ENCODE measurements at regions not wholly inside any gene's neighbourhood (a gene's known extent, or its start where the extent isn't known, plus 50 kb on each side); places are given as distances from the start of the nearest gene placed in this dataset.

- intact Hi-C loops (cut with DNase I) = no loop called here
- DNase-seq (no peak), ATAC-seq (no peak)
Observed at GRCh38 chr2:48870503-48870902, 115.0 kb upstream of the LHCGR start.

DNA sequence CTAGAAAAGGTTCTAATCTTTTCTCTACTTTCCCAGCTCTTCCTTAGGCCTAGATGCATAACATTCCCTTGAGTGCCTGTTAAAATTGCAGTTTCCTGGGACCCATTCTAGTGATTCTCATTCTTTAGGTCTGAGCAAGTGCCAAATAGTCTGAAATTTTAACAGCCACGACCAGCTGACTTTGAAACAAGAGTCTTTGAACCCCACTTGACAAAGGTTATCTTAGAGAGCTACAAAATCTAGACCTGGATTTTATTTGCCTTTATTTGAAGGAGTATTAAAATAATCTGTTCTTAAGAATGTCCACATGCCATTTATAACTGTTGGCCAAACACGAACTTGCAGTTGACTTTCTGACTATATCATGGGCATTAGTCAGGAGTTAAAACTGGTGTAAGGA, 110.2 kb upstream of the LHCGR start:
- Histone ChIP-seq H3K27me3 (ENCODE audit: low read depth) (no peaks in the 10 kb centered on the region), H3K36me3 (no peaks in the 10 kb centered on the region), H3K9me3 (no peaks in the 10 kb centered on the region), H3K4me1 (peaks cover 7% of the 10 kb centered on the region), H3K27ac (no peak overlapping the region), H3K4me3 (no peak overlapping the region)
- TF ChIP-seq, protein P1, sequence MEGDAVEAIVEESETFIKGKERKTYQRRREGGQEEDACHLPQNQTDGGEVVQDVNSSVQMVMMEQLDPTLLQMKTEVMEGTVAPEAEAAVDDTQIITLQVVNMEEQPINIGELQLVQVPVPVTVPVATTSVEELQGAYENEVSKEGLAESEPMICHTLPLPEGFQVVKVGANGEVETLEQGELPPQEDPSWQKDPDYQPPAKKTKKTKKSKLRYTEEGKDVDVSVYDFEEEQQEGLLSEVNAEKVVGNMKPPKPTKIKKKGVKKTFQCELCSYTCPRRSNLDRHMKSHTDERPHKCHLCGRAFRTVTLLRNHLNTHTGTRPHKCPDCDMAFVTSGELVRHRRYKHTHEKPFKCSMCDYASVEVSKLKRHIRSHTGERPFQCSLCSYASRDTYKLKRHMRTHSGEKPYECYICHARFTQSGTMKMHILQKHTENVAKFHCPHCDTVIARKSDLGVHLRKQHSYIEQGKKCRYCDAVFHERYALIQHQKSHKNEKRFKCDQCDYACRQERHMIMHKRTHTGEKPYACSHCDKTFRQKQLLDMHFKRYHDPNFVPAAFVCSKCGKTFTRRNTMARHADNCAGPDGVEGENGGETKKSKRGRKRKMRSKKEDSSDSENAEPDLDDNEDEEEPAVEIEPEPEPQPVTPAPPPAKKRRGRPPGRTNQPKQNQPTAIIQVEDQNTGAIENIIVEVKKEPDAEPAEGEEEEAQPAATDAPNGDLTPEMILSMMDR (IDR thresholded peaks at IDR 0.05) = no peak
- DNase-seq (no peak), ATAC-seq (peak; percentile 55 to 88)
- intact Hi-C loops (cut with DNase I) = no loop called here

More at GRCh38 chr2:48870503-48870902, 115.0 kb upstream of the LHCGR start:
- H3K9me3 ChIP-seq = no peaks in the 10 kb centered on the region
- no peak overlapping the region for H3K4me3 ChIP-seq
- TF ChIP-seq, protein P1 (IDR thresholded peaks at IDR 0.05) = no peak
- no peaks in the 10 kb centered on the region for H3K36me3 ChIP-seq
- no peak overlapping the region for H3K27ac ChIP-seq
- H3K27me3 ChIP-seq (ENCODE audit: low read depth) = no peaks in the 10 kb centered on the region
- H3K4me1 ChIP-seq = peaks cover 7% of the 10 kb centered on the region

DNA sequence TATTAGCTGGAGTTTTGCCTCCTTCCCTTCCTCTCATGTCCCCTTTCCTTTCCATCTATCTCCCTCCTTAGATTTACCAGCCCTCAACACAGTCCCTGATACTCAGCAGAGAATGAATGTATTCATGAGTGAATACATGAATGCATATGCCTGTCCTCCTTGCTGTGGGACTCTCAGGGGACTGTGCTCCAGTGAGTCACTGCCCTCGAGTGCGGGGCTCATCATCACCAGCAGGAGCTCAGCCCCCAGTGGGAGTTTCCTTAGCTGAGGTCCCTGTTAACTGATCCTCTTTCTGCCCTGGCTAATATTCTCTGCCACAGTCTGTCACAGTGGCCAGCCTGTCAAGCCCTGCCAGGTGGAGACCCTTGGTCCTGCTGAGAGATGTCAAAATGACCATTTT, 104.9 kb upstream of the LHCGR start:
- Histone ChIP-seq H3K27me3 (ENCODE audit: low read depth) (no peaks in the 10 kb centered on the region), H3K27ac (no peak overlapping the region), H3K4me3 (no peak overlapping the region), H3K36me3 (no peaks in the 10 kb centered on the region), H3K4me1 (no peaks in the 10 kb centered on the region), H3K9me3 (no peaks in the 10 kb centered on the region)
- DNase-seq = no peak
- intact Hi-C loops (cut with DNase I) = no loop called here
- ATAC-seq = no peak
- TF ChIP-seq, protein P1 (IDR thresholded peaks at IDR 0.05) = no peak

GRCh38 chr2:48856657-48857056, 101.1 kb upstream of the LHCGR start:
- TF ChIP-seq, protein P1 (IDR thresholded peaks at IDR 0.05) = no peak
- DNase-seq (no peak), ATAC-seq (no peak)
- Histone ChIP-seq H3K4me1 (no peaks in the 10 kb centered on the region), H3K9me3 (no peaks in the 10 kb centered on the region), H3K36me3 (no peaks in the 10 kb centered on the region), H3K27ac (no peak overlapping the region), H3K27me3 (ENCODE audit: low read depth) (no peaks in the 10 kb centered on the region), H3K4me3 (no peak overlapping the region)
- intact Hi-C loops (cut with DNase I) = no loop called here

GRCh38 chr2:48856144-48856543, 100.6 kb upstream of the LHCGR start:
- ATAC-seq (peak; percentile 55 to 68), DNase-seq (no peak)
- H3K9me3 ChIP-seq = no peaks in the 10 kb centered on the region
- no peak overlapping the region for H3K27ac ChIP-seq
- H3K27me3 ChIP-seq (ENCODE audit: low read depth) = no peaks in the 10 kb centered on the region
- TF ChIP-seq, protein P1 (IDR thresholded peaks at IDR 0.05) = no peak
- intact Hi-C loops (cut with DNase I) = no loop called here
- no peaks in the 10 kb centered on the region for H3K4me1 ChIP-seq
- no peaks in the 10 kb centered on the region for H3K36me3 ChIP-seq
- no peak overlapping the region for H3K4me3 ChIP-seq

DNA sequence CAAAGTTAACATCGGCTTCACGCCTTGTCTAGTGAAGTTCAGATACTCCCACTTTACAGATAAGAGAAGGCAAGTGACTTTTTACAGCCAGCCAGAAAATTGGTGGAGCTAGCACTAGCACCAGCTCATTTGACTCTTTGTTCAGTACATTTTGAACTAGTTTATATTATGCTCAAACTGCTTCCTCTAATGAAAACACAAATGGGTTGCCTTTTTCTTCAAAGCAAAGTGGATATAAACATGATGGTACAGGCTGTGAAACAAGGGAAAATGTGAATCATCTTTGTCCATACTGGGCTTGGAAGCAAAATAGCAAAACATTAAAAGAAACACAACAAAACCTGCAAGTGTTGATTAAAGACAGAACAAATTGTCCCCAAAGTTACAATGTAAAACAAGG, 99.6 kb upstream of the LHCGR start:
- Histone ChIP-seq H3K9me3 (no peaks in the 10 kb centered on the region), H3K36me3 (no peaks in the 10 kb centered on the region), H3K27me3 (ENCODE audit: low read depth) (no peaks in the 10 kb centered on the region), H3K4me1 (no peaks in the 10 kb centered on the region), H3K4me3 (no peak overlapping the region), H3K27ac (no peak overlapping the region)
- ATAC-seq (no peak), DNase-seq (no peak)
- intact Hi-C loops (cut with DNase I) = no loop called here
- TF ChIP-seq, protein P1 (IDR thresholded peaks at IDR 0.05) = no peak

All from lower lobe of right lung (tissue), 2 donors.